ENCODE measurements at regions not wholly inside any gene's neighbourhood (a gene's known extent, or its start where the extent isn't known, plus 50 kb on each side); places are given as distances from the start of the nearest gene placed in this dataset.
A peak's percentile ranks its signal among the peaks of the same experiment; 100 is the strongest.

GRCh38 chr21:34022627-34023335 is 50.6 kb upstream of the MRPS6 start:
- peak; percentile 28 for DNase-seq

- no peak for DNase-seq
These were observed 51.7 kb upstream of the MRPS6 start for GRCh38 chr21:34021726-34022125.

DNA sequence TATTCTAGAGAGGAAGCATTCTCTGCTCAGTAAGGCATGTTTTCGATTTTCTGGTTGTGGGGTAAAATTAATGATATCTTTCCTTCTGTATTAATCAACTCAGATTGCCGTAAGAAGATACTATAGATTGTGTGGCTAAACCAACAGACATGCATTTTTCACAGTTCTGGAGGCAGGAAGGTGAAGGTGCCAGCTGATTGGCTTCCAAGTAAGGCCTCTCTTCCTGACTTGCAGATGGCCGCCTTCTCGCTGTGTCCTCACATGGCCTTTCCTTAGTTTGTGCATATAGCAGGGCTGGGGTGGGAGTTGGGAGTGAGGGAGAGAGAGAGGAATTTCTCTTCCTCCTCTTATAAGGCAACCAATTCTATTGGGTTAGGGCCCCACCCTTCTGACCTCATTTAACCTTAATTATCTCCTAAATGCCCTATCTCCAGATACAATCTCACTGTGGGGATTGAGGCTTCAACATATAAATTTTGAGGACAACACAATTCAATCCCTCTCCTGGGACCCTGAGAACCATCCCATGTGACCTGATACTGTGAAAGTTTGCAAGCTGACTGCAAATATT is 52.3 kb upstream of the MRPS6 start:
- DNase-seq, result no peak

GRCh38 chr21:34020005-34020847 is 53.2 kb upstream of the MRPS6 start:
- DNase-seq, result no peak

GRCh38 chr21:34019402-34019801 is 54.0 kb upstream of the MRPS6 start:
- DNase-seq, result no peak

- DNase-seq, result no peak
These were observed 54.5 kb upstream of the MRPS6 start for GRCh38 chr21:34018910-34019309.

DNA sequence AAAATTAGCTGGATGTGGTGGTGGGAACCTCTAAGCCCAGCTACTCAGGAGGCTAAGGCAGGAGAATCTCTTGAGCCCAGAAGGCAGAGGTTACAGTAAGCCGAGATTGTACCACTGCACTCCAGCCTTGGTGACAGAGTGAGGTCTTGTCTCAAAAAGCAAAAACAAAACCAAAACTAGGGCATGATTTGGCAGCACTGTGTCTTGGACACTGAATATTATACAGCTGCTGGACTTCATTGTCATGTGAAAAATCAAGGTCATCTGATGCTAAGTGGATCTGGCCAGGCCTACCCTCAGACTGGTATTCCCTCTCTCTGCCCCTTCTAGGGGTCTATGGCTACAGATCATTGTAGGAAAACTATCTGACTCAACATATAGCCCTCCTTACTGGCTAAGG is 55.2 kb upstream of the MRPS6 start:
- DNase-seq, result no peak

DNA sequence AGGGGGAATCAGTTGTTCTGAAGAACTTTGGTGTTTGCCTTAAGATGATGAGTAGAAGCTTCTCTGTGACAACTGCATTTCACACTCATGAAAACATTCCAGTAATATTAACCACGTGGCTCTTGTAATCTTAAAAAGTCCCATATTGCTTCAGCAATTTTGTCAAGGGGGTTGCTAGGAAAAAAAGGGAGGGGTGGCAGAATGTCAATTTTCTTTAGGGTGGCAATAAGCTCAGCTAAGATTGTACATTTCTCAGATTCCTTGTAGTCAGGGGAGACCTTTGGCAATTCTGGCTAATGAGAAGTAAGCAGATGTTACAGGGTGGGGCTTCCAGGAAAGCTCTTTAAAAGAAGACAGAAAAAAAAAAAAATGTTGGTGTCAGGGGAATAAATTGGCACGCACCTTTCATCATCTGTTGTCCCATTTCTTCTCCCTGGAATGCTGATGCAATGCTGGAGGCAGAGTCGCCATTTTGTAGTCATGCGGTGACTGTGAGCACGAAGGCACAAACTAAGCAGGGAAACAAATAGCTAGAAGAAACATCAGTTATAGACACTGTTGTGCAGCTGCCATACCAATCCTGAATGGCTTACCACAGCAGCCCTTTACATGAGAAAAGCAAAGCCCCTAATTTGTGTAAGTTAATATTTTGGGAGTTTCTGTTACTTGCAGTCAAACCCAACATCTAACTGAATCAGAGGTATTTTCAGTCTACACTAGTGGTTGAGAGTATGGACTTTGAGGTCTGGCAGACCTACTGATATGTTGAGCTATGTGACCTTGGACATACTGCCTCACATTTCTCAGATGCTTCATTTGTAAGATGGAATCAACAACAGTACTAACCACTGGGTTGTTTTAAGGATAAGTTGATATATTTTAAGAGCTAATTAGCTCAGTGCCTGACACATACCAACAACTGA is 56.1 kb upstream of the MRPS6 start:
- DNase-seq, result no peak

- DNase-seq, result no peak
These were observed 60.7 kb upstream of the MRPS6 start for GRCh38 chr21:34012640-34013039.

DNA sequence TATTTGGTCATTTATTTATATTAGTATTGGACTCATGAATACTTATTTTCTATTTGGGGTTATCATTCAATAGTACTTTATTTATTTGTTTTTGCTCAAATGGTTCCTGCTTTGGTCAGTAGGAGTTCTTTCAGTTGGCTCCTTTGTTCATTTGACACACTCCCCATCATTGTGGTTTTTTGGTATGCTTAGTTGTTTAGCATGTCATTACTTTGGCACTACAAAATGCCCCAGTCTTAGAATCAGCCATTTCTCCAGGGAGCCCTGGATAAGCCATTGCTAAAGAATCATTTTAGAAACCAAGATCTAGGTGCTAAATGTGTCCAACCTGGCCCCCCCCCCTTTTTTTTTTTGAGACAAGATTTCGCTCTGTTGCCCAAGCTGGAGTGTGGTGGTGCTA is 61.7 kb upstream of the MRPS6 start:
- DNase-seq, result no peak

DNA sequence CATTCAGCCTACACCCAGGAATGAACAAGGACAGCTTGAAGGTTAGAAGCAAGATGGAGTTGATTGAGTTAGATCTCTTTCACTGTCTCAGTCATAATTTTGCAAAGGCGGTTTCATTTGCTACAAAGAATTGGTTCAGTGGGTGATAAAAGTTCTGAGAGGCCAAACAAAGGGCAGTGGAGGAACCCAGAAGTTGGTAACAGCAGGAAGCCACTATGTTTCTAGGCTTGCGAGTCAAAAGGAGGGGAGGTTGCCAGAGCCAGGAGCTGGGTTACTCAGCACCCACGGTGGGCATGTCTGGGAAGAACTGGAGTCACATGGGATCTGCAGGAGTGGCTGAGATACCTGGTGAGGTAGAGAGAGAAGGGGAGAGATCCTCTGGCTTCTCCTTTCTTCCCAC is 64.2 kb upstream of the MRPS6 start:
- no peak for DNase-seq

GRCh38 chr21:34008618-34009017 is 64.8 kb upstream of the MRPS6 start:
- no peak for DNase-seq

DNA sequence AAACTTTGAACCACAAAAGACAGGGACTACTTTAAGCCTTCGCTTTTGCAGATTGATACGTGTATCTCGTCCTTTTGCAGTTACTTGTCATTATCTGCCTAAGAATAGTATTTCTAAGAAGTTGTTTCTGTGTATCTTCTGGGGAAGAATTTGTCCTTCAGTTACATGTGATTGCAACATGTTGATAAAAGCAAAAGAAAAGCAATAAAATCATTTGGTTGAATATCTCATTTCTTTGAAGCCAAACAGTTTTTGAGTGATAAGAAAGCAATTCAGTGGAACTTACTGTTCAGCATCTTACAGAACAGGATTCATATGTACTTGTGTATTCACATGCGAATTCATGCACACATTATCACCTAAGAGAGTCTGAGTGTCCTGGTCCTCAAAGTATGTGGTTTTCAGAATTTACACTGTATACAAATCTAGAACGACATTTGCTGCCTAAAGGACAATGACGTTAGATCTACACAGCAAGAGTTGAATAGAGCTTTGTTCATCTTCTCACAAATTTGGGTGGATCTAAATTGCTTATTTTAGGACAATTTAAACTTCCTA is 66.7 kb upstream of the MRPS6 start:
- DNase-seq, result no peak

DNA sequence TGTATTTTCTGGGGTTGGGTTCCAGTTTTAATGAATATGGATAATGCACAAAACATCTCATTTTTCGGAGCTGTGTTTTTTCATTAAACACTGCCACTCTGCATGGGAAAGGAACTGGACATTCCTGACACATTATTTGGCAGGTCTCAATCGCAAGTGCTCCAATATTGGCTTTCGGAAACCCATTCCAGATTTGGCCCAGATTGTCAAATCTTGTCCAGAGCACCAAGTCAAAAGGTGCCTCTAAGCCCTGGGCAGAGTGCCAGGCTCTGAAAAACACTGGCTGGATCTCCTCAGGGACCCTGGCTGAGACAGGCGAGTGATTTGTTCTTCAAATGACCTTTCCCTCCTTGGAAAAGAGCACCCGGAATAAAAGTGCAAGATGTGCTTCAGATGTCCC is 68.4 kb upstream of the MRPS6 start:
- DNase-seq, result no peak

- no peak for DNase-seq
These were observed 69.1 kb upstream of the MRPS6 start for GRCh38 chr21:34004013-34004938.

DNA sequence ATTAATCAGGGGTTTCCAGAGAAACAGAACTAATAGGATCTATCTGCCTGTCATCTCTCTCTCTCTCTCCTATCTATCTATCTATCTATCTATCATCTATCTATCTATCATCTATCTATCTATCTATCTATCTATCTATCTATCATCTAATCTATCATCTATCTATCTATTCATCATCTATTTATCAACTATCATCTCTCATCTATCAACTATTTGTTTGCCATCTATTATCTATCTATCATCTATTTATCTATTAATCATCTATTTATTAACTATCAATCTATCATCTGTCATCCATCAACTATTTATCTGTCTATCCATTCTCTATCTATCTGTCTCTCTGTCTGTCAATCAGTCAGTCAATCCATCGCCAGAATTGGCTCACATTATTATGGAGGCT is 70.0 kb upstream of the MRPS6 start:
- no peak for DNase-seq

GRCh38 chr21:34000375-34000774 is 73.0 kb upstream of the MRPS6 start:
- DNase-seq, result no peak

GRCh38 chr21:33998809-33999208 is 74.6 kb upstream of the MRPS6 start:
- no peak for DNase-seq

GRCh38 chr21:33998402-33998801 is 75.0 kb upstream of the MRPS6 start:
- no peak for DNase-seq

GRCh38 chr21:33997436-33997835 is 75.9 kb upstream of the MRPS6 start:
- DNase-seq, result no peak

DNA sequence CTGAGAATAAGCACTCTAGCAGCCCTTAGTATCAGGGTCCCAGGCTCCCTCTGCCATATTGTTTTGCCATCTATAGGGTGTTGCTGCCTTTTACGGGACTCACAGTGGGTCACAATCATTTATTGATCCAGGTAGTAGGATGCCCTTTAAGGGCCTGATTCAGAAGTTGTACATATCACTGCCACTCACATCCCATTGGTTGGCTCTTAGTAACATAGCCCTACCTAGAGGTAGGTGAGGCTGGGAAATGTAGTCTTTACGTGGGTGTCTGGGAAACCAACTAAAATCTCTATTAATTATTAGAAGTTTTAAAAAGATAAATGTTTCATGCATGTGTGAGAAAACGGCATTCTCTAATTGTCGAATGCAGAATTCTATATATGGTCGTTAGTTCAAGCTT is 78.8 kb upstream of the ATP5PO start:
- DNase-seq, result no peak

Measured in CD4-positive, alpha-beta T cell treated with Interleukin-21 for 1 hour (primary cell).